Muscle layer of duodenum (tissue), 2 donors: ENCODE measurements at regions not wholly inside any gene's neighbourhood (a gene's known extent, or its start where the extent isn't known, plus 50 kb on each side); places are given as distances from the start of the nearest gene placed in this dataset.
"Not testable (repeated sequence)": the region's sequence is repeated elsewhere in the genome, so short reads cannot be mapped to it uniquely, and the experiment has no call there.

Experiments used
- H3K27ac ChIP-seq: one replicate; pipeline ENCODE4 v1.7.0; 2013; ENCODE audit warnings: mild to moderate bottlenecking, low read length
- H3K27me3 ChIP-seq: one replicate; pipeline ENCODE4 v1.7.0; 2013; ENCODE audit warnings: low read depth, mild to moderate bottlenecking, control low read depth, low read length
- H3K36me3 ChIP-seq, 2 donors: one replicate each; pipeline ENCODE4 v1.7.0; 2013; ENCODE audit warnings: low read length in 2 of 2, control low read depth in 1 of 2, mild to moderate bottlenecking in 1 of 2; ENCODE audit not compliant: insufficient read depth in 2 of 2, control insufficient read depth in 1 of 2
- H3K4me1 ChIP-seq, 2 donors: one replicate each; pipeline ENCODE4 v1.7.0; 2013; ENCODE audit warnings: low read length in 2 of 2, mild to moderate bottlenecking in 2 of 2, control low read depth in 1 of 2, moderate library complexity in 1 of 2; ENCODE audit not compliant: insufficient read depth in 2 of 2, control insufficient read depth in 1 of 2
- H3K4me3 ChIP-seq, 2 donors: one replicate each; pipeline ENCODE4 v1.7.0; 2013; ENCODE audit warnings: low read length in 2 of 2, low read depth in 1 of 2, mild to moderate bottlenecking in 1 of 2
- H3K9me3 ChIP-seq, 2 donors: one replicate each; pipeline ENCODE4 v1.7.0; 2013; ENCODE audit warnings: low read length in 2 of 2, control low read depth in 1 of 2, mild to moderate bottlenecking in 1 of 2; ENCODE audit not compliant: control insufficient read depth in 1 of 2
- donor health status: healthy.

DNA sequence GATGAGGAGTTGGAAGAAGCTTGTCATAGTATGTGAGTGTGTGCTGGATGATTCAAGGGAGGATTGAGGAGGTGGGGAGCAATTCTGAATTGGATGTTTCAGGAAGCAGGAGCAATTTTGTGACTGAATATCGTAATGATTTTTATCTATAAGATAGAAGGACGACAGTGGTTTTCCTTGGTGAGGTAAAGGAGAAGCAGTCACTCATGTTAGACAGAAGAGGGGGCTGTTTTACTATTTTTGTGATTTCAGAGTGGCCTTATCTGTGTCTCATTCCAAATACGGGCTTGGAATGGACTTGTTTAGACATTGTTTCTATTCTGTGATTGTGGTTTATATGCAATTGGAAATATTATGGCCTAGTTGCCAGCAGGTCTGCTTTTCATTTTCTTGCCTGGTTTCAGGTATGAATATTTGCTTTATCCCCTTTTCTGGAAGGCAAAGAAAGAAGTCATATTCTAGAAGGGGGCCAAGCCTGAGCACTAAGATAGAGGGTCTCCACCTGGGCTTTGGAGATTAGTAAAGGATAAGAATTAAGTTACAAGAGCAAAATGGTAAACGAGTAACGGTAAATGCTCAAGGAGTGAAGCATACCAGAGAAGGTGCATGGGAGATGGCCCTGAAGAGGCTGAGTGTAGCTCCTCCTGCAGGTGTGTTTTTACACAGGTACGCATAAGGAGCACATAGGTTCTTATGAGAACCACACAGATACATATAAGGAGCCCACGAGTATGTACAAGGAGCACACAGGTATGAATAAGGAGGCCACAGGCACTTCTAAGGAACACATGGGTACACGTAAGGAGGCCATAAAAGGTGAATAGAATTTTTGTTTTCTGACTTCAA, 124.6 kb upstream of the KCNAB1 start:
- H3K27me3 ChIP-seq: no peaks in the 10 kb centered on the region
- peaks cover 0 to 8% of the 10 kb centered on the region in 2 donors for H3K4me1 ChIP-seq
- H3K4me3 ChIP-seq: no peak overlapping the region
- H3K36me3 ChIP-seq: no peaks in the 10 kb centered on the region
- H3K27ac ChIP-seq: no peak overlapping the region
- no peaks in the 10 kb centered on the region for H3K9me3 ChIP-seq

DNA sequence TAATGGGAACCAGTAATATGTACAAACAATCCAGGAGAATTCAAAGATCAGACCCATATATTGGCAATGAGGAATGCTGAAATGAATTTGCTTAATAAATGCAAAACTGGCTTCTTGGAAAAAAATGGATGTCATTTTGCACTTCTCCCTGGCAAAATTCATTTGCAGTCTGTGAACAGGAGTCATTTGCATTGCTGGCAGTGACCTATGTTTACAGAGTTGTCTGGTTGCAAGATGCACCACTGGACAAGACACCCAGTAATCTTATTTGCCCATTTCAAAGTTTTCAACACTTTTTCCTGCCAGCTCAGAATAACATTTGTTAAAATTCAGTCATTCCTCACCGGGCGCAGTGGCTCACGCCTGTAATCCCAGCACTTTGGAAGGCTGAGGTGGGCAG, 123.5 kb upstream of the KCNAB1 start:
- H3K36me3 ChIP-seq: no peaks in the 10 kb centered on the region
- no peak overlapping the region for H3K27ac ChIP-seq

DNA sequence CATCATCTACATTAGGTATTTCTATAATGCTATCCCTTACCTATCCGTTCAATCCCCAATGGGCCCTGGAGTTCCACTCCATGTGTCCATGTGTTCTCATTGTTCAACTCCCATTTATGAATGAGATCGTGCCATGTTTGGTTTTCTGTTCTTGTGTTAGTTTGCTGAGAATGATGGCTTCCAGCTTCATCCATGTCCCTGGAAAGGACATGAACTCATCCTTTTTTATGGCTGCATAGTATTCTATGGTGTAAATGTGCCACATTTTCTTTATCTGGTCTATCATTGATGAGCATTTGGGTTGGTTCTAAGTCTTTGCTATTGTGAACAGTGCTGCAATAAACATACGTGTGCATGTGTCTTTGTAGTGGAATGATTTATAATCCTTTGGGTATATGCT, 122.2 kb upstream of the KCNAB1 start:
- not testable (repeated sequence) for H3K4me1 ChIP-seq, H3K9me3 ChIP-seq, H3K4me3 ChIP-seq, H3K36me3 ChIP-seq, H3K27ac ChIP-seq, H3K27me3 ChIP-seq

More for the DNA sequence above, 123.5 kb upstream of the KCNAB1 start:
- Histone ChIP-seq H3K27me3 (no peaks in the 10 kb centered on the region), H3K9me3 (no peaks in the 10 kb centered on the region), H3K4me1 (peaks cover 0 to 4% of the 10 kb centered on the region in 2 donors), H3K4me3 (no peak overlapping the region)

DNA sequence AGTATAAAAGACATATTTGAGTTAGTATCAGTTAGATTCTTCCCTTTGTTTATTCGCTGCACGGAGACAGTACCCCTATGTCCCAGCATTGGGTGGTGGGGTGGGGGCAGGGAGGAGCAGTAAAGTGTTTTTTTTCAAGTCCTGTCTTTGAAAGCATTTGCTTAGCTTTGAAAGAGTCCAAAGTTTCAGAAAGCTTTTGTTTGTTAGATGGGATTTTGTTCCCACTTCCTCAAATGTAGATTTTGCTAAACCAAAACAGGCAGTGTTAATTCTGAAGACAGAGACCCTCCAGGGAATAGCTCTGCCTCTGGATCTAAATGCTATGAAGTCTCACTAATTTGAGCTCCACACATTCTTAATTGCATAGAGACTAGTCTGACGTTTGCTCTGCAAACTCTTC, 114.6 kb upstream of the KCNAB1 start:
- Histone ChIP-seq H3K9me3 (no peaks in the 10 kb centered on the region), H3K4me3 (no peak overlapping the region), H3K27ac (no peak overlapping the region), H3K36me3 (no peaks in the 10 kb centered on the region), H3K4me1 (no peaks in the 10 kb centered on the region), H3K27me3 (no peaks in the 10 kb centered on the region)

DNA sequence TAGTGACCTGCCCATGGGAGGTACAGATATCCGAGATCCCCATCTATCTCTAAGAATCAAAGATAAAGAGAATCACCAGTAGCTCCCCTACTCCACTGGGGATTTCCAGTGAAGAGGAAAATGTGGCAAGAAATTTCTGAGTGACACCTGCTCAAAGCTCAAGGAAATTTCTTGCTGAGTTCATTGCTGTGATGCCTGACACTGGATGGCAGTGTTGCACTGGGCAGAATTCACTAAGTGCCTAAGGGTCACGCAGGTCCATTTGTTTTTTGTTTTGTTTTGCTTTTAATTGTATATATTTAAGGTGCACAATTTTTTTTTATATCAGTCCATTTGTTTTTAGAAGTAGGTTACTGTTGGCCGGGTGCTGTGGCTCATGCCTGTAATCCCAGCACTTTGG, 109.5 kb upstream of the KCNAB1 start:
- H3K27me3 ChIP-seq: no peaks in the 10 kb centered on the region
- H3K4me1 ChIP-seq: no peaks in the 10 kb centered on the region
- H3K4me3 ChIP-seq: no peak overlapping the region
- H3K9me3 ChIP-seq: no peaks in the 10 kb centered on the region
- H3K27ac ChIP-seq: no peak overlapping the region
- no peaks in the 10 kb centered on the region for H3K36me3 ChIP-seq

DNA sequence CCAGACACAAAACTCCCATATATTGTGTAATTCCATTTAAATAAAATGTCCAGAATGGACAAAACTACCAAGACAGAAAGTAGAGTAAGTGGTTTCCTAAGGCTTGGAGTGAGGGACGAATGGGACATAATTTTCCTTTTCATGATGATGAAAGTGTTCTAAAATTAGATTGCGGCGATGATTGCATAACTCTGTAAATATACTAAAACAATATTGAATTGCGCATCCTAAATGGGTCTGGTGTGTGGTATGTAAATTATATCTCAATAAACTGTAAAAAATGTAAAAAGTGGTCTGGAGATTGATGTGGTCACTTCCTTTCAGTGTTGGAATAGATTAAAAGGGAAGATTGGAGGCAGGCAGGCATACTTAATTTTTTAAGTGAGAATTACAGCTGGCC, 105.9 kb upstream of the KCNAB1 start:
- no peak overlapping the region for H3K4me3 ChIP-seq
- H3K27me3 ChIP-seq: no peaks in the 10 kb centered on the region
- H3K4me1 ChIP-seq: no peaks in the 10 kb centered on the region
- H3K27ac ChIP-seq: no peak overlapping the region
- H3K36me3 ChIP-seq: no peaks in the 10 kb centered on the region
- no peaks in the 10 kb centered on the region for H3K9me3 ChIP-seq

DNA sequence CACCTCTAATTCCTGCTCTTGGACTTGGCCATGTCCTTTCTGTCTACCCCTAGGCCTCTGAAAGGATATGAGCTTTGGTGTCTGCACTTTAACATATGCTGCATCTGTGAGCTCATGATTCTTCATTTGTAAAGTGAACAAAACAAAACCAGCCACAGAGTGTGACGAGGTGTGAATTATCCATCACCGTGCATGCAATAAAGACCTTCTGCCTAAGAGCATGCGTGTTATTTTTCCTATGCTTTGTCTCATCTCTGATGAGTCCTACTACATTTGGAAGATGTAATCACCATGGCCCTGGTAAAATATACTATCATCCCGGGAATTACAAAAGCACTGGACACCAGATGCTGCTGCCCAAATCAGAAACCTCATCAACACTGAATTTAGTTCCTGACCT, 103.5 kb upstream of the KCNAB1 start:
- Histone ChIP-seq H3K27ac (no peak overlapping the region), H3K4me1 (no peaks in the 10 kb centered on the region), H3K4me3 (no peak overlapping the region), H3K9me3 (no peaks in the 10 kb centered on the region), H3K27me3 (no peaks in the 10 kb centered on the region), H3K36me3 (no peaks in the 10 kb centered on the region)

DNA sequence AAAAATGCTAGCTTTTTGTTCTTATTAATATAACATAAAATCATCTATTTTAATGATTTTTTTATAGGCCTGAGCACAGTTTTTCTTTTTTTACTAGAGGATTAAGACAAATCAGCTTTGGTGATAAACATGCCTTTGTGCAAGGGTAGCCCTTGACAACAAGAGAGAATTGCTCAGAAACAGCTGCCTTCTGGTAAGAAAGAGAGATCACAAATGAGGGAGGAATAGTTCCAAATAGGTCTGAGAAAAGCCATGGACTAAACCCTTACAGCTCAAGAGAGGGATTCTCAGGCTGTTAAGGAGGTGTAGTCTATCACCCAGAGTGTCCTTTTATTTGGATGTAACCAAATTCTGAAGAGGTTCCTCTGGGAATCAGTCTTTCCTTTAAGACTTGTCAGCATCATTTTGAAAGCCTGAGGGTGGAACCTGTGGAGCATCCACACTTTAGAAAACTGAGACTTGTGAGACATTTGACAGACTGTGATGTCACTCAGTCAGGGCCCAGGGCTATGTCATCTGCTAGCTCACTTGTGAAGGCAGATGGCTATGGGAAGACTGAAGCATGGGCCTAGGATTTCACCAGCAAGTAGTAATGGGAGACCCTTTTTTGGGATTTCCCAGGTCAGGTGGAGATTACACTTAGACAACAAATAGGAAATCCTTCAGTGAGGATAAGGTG, 102.9 kb upstream of the KCNAB1 start:
- H3K4me1 ChIP-seq: no peaks in the 10 kb centered on the region
- no peaks in the 10 kb centered on the region for H3K9me3 ChIP-seq
- H3K36me3 ChIP-seq: no peaks in the 10 kb centered on the region
- no peaks in the 10 kb centered on the region for H3K27me3 ChIP-seq
- H3K4me3 ChIP-seq: no peak overlapping the region
- H3K27ac ChIP-seq: no peak overlapping the region

DNA sequence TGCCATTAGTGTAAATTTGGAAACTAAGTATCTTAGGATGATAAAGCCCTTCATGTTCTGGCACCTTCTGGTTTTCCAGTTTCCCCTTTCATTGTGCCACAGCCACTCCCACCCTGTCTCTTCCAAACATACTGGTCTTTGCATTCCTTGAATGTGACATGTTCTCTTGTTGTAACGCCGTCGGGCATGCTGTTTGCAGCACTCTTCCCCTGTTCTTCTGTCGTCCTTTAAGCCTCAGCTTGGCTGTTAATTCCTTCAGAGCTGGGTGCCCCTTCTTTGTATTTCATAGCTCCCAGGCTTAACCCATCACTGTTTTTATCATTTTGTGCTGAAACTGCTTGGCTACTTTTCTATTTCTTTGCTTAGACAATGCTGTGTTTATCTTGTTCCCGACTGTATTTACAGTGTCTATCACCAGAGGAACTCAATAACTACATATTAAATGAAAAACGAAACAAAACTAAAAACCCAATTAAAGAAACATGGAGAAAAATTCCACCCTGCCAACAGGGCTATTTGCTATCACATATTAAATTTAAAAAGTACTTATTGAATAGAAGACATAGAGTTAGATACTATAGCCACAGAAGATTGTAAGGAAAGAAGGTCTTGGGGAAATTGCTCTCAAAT, 95.4 kb upstream of the KCNAB1 start:
- Histone ChIP-seq H3K27me3 (no peaks in the 10 kb centered on the region), H3K4me1 (no peaks in the 10 kb centered on the region), H3K9me3 (no peaks in the 10 kb centered on the region), H3K4me3 (peak overlapping the region; percentile 7 to 25), H3K36me3 (no peaks in the 10 kb centered on the region), H3K27ac (no peak overlapping the region)

DNA sequence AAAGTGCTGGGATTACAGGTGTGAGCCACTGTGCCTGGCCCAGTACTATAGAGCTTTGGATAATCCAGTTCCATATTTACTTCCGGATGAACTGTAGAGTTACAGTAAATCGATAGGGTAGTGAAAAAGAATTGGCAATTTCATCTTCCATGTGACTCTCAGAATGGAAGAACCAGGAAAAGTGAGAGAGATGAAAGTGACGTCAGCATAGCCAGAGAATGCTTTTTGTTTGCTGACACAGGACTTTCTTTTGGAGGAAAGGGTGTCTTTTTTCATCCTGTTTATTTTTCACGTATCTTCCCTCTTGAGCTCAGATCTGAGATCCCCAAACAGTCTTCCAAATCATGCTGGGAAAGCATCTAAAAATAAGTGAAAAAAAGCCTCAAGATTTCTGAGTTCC, 91.2 kb upstream of the KCNAB1 start:
- H3K36me3 ChIP-seq: no peaks in the 10 kb centered on the region
- H3K9me3 ChIP-seq: no peaks in the 10 kb centered on the region
- H3K27me3 ChIP-seq: no peaks in the 10 kb centered on the region
- H3K4me3 ChIP-seq: no peak overlapping the region
- H3K4me1 ChIP-seq: no peaks in the 10 kb centered on the region
- H3K27ac ChIP-seq: no peak overlapping the region

DNA sequence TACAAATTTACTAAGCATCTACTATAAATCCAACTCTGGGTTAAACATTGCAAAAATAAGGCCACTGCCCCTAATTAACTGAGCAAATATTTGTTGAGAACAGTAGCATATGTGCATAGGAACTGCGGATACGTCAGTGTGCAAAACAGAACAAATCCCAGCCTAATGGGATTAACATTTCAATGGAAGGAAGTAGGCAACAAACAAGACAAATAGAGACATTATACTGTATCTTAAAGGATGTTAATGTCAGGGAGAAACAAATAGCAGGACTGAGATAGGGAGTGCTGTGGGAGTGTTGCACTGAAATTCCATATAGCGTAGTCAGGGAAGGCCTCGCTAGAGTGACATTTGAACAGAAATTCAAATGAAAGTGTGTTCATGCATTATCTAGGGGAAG, 89.7 kb upstream of the KCNAB1 start:
- Histone ChIP-seq H3K4me1 (no peaks in the 10 kb centered on the region), H3K27ac (no peak overlapping the region), H3K9me3 (no peaks in the 10 kb centered on the region), H3K4me3 (no peak overlapping the region), H3K36me3 (no peaks in the 10 kb centered on the region), H3K27me3 (no peaks in the 10 kb centered on the region)
